SHP77 (cell line): ENCODE measurements at regions not wholly inside any gene's neighbourhood (a gene's known extent, or its start where the extent isn't known, plus 50 kb on each side); places are given as distances from the start of the nearest gene placed in this dataset.

Experiments
- DNase-seq, 2 experiments: peaks; one replicate each; lab custom pipeline; 2025; lab: John Stamatoyannopoulos, UW

DNA sequence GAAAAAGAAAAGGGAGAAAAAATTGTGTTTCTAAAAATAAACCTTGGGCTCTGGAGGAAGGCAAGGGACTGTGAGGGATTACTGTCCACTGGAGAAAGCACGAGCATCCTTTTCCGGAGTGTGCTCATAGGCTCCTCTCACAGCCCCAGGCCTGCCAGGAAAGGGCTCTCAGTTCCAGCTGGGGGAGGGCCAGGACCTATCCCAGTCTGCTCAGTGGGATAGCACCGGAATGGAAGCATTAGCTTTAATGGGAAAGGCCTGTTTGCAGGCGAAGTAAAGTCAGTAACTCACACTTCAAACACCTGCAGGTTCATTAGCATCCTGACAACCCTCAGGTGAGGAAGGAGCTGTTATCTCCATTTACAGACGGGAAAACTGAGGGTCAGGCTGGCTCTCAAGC lies 113.9 kb upstream of the USP24 start:
- no peak for DNase-seq

- no peak for DNase-seq
Measured at GRCh38 chr1:55326496-55327243, 111.5 kb upstream of the USP24 start.

- no peak for DNase-seq
Measured at GRCh38 chr1:55323760-55324159, 108.6 kb upstream of the USP24 start.

GRCh38 chr1:55322842-55323241 lies 107.7 kb upstream of the USP24 start:
- DNase-seq, result no peak

GRCh38 chr1:55321942-55322341 lies 106.8 kb upstream of the USP24 start:
- DNase-seq, result no peak

- DNase-seq, result no peak
Measured at GRCh38 chr1:55320891-55321290, 105.7 kb upstream of the USP24 start.

GRCh38 chr1:55318116-55318817 lies 103.1 kb upstream of the USP24 start:
- no peak for DNase-seq

DNA sequence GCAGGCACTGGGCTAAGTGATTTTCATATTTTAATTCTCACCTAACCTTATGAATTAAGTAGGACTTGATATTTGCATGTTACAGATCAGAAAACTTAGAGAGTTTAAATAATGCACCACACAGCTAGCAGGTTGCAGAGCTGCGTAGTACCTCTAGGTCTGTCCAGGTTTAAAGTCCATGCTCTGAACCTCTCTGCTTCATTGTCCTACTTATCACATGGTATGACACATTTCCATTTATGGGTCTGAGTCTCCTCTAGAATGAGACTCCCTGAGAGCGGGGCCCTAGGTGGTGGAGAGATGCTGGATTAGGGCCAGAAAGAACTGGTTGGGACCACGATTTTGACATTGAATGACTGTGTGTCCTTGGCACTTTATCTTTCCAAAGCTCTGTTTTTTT lies 102.5 kb upstream of the USP24 start:
- no peak for DNase-seq

GRCh38 chr1:55316947-55317662 lies 101.9 kb upstream of the USP24 start:
- DNase-seq, result no peak

DNA sequence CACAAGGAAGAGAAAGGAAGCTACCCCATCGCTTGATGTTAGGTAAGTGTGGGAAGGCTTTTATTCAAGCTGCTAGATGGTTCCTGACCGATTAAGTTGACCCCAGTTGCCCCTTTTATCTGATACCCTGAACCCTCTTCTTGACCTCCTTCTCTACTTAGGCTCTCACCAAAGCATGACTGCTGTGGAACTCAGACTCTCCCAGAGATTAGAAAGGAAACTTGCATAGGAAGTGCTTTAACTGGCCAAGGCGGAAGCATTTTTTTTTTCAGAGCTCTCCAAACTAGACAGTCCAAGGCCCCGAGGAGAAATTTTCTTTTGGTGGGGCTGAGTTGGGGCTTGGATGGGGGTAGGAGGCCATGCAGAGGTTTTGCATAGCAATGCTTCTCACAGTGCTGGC lies 101.3 kb upstream of the USP24 start:
- DNase-seq, result no peak

DNA sequence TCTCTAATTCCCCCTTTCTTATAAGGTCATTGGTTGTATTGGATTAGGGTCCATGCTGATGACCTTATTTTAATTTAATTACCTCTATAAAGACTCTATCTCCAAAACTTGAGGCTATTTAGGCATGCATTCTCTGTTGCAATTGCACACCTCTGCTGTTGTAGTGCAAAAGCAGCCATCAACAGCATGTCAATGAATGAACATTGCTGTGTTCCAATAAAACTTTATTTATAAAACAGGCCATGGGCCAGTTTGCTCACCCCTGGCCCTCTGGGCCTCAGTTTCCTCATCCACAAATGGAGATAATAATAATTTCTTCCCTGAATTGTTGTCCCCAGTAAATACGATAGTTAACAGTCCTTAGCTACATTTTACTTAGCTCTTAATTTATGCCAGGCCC lies 100.4 kb upstream of the USP24 start:
- no peak for DNase-seq

- no peak for DNase-seq
Measured at GRCh38 chr1:55314740-55315139, 99.6 kb upstream of the USP24 start.

GRCh38 chr1:55313903-55314302 lies 98.7 kb upstream of the USP24 start:
- no peak for DNase-seq

- DNase-seq, result no peak
Measured at GRCh38 chr1:55311979-55312378, 96.8 kb upstream of the USP24 start.

GRCh38 chr1:55311057-55311641 lies 96.0 kb upstream of the USP24 start:
- no peak for DNase-seq

DNA sequence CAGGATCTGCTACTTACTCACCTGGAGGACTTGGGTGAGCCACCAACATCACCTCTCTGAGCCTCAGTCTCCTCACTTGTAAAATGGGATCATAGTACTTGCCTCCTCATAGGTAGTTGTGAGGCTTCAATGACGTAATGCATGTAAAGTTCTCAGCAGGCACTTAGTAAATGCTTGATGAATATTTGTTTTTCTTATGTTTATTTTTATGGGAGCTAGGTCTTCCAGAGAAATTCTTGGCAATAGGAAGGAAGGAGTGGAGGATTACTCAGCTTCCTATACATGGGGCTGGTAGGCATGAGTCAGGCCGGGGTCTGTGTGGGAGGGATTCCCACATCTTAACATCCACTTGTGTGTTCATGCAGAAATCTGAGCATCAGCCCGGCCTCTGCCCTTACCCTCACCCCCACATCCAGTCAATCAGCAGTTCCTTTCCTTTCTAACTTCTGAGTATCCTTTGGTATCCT lies 95.4 kb upstream of the USP24 start:
- DNase-seq, result no peak

- no peak for DNase-seq
Measured at GRCh38 chr1:55309786-55310504, 94.8 kb upstream of the USP24 start.

- no peak for DNase-seq
Measured at GRCh38 chr1:55309053-55309452, 93.9 kb upstream of the USP24 start.

DNA sequence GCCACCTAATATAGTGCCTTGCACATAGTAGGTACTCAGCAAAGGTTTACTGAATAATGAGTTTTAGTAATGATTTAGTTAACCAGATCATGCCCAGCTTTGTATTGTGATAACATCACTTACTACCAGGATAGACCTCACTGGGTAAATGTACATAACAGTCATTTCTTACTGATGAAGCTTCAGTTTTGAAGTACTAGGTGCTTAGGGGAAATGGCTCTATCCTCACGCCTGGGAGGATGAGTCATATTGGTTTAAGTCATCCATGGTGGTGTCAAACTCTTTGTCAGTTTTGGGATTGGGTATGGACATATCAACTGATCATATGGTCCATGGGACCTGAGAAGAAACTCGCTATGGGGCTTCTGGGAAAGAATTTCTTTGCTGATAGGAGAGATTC lies 90.6 kb upstream of the USP24 start:
- no peak for DNase-seq

DNA sequence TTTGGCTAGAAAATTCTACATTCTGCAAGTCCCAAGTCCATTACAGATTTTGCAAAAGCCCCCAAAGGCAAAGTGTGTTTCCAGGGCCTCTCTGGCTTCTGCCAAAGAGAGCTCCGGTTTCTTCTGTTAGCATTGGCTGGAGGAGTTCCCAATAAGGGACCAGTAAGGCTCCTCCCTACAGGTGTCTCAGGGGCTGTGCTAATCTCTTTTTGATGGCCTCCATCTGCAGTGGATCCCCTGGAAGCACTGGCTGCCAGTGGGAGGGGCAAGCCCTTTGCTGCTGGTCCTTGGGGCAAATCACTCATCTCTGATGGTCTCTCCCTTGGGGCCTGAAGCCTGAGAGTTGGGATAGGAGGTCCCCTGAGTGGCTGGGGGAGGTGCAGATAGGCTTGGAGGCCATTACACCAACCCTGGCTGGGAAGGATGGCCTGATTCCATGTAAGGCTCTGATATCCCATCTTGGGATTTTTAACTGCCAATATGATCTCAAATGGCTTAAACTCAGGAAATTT lies 89.1 kb upstream of the USP24 start:
- DNase-seq, result no peak

- no peak for DNase-seq
Measured at GRCh38 chr1:55302972-55303371, 87.8 kb upstream of the USP24 start.

DNA sequence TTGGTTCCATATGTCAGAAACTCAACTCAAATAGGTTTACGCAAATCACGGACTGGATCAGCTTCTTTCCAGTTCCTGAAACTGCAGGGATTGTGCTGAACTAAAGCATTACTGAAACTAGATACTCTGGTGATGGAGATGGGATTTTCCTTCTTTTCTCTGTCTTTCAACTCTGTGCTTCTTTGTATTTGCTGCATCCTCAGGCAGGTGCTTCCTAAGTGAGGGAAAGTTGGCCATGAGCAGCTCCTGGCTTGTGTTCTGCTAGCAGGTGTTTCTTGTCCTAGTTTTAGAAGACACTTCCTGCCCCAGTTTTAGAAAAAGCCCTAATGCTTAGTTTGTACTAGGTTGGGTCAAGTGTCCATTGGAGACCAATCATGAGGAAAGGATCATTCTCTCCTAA lies 86.7 kb upstream of the USP24 start:
- DNase-seq, result no peak
